Body of pancreas (tissue), 4 donors: ENCODE measurements at regions not wholly inside any gene's neighbourhood (a gene's known extent, or its start where the extent isn't known, plus 50 kb on each side); places are given as distances from the start of the nearest gene placed in this dataset.

ENCODE experiments used
- ATAC-seq: fragments of 150-250 bp; one replicate; pipeline ENCODE4 v1.9.1; 2016
- DNase-seq, 4 donors: peaks; one replicate each; pipeline ENCODE4 v3.0.0-alpha.2; 2019
- H3K27ac ChIP-seq, 4 donors: fragments of 200-600 bp; sonication (generic); 1 replicate in 3 of 4; 2 replicates in 1 of 4; pipeline versions ENCODE4 v1.5.1 to v1.6.1; 2016 to 2019; ENCODE audit warnings: mild to moderate bottlenecking in 1 of 4, mixed read lengths in 1 of 4, moderate library complexity in 1 of 4
- H3K27me3 ChIP-seq, 2 donors: fragments of 200-600 bp; sonication (generic); one replicate each; pipeline ENCODE4 v1.6.0; 2016; ENCODE audit warnings: mild to moderate bottlenecking in 1 of 2
- H3K36me3 ChIP-seq, 2 donors: fragments of 200-600 bp; sonication (generic); replicated peaks in 1 of 2; 2 replicates each; pipeline ENCODE4 v1.5.1; 2016; ENCODE audit warnings: low read depth in 2 of 2; ENCODE audit not compliant: insufficient read depth in 1 of 2
- H3K4me1 ChIP-seq: fragments of 200-600 bp; sonication (generic); one replicate; pipeline ENCODE4 v1.6.0; 2016
- H3K4me3 ChIP-seq, 2 donors: fragments of 200-600 bp; sonication (generic); 1 replicate in 1 of 2; 2 replicates in 1 of 2; pipeline ENCODE4 v1.5.1; 2016 to 2019
- H3K9me3 ChIP-seq, 3 donors: fragments of 200-600 bp; sonication (generic); 1 replicate in 2 of 3; 2 replicates in 1 of 3; pipeline ENCODE4 v1.5.1; 2016
- CTCF ChIP-seq, 7 experiments: fragments of 450-650 bp in 4 of 7; fragments of 200-600 bp in 3 of 7; sonication (generic) in 3 of 7; IDR thresholded peaks; one replicate each; pipeline ENCODE4 v1.5.1; 2016 to 2019; ENCODE audit warnings: antibody characterized with exemption in 7 of 7
- POLR2A ChIP-seq, 3 donors: fragments of 450-650 bp; IDR thresholded peaks; one replicate each; pipeline ENCODE4 v1.6.1; 2016; ENCODE audit warnings: antibody characterized with exemption in 3 of 3, mild to moderate bottlenecking in 2 of 3
- WGBS, 2 donors: methylation state at CpG; one replicate each; pipeline ENCODE4 v1.1.5; 2017; 5-methylcytosine and 5-hydroxymethylcytosine counted together
- intact Hi-C: fragments of 100-400 bp; cut with DNase I; formaldehyde crosslinking; loops from one replicate; pipeline ENCODE4 v1.15.1; 2023

GRCh38 chr9:126088336-126088735 is 238.3 kb upstream of the MVB12B start:
- no peaks in the 10 kb centered on the region for H3K9me3 ChIP-seq
- TF ChIP-seq POLR2A (IDR thresholded peaks at IDR 0.05) (no peak), CTCF (IDR thresholded peaks at IDR 0.05) (no peak)
- H3K4me1 ChIP-seq: no peaks in the 10 kb centered on the region
- H3K27ac ChIP-seq: no peak overlapping the region
- no peak for ATAC-seq
- H3K27me3 ChIP-seq: no peaks in the 10 kb centered on the region
- no peak overlapping the region for H3K4me3 ChIP-seq
- H3K36me3 ChIP-seq: no peaks in the 10 kb centered on the region
- intact Hi-C loops: no loop called here
- no peak for DNase-seq
- 59 to 69% methylated on average over 6 of the region's 6 CpGs for WGBS, 2 donors

DNA sequence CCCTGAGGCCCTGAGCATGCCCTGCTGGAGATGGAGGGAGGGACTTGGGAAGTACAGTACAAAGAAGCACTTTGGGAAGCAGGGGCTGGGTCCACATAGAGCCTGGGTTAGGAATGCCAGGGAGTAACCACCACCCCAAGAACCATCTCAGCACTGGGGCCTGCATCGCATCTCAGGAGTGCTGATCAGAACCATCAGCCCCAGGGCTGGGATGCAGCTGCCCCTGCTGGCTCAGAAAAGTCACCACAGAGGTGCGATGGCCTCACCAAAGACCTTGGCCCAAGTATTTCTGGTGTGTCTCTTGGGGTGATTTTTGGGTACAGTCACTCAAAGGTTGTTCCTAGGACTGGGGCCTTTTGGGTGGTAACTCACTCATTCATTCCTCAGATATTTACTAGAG is 236.8 kb upstream of the MVB12B start:
- no peaks in the 10 kb centered on the region for H3K36me3 ChIP-seq
- ATAC-seq: no peak
- no peak for DNase-seq
- H3K4me3 ChIP-seq: no peak overlapping the region
- intact Hi-C loops: no loop called here
- H3K4me1 ChIP-seq: no peaks in the 10 kb centered on the region
- H3K27ac ChIP-seq: no peak overlapping the region
- H3K9me3 ChIP-seq: no peaks in the 10 kb centered on the region
- TF ChIP-seq POLR2A (IDR thresholded peaks at IDR 0.05): no peak
- no peak for TF ChIP-seq CTCF (IDR thresholded peaks at IDR 0.05)
- 74 to 83% methylated on average over 2 of the region's 2 CpGs for WGBS, 2 donors
- no peaks in the 10 kb centered on the region for H3K27me3 ChIP-seq

DNA sequence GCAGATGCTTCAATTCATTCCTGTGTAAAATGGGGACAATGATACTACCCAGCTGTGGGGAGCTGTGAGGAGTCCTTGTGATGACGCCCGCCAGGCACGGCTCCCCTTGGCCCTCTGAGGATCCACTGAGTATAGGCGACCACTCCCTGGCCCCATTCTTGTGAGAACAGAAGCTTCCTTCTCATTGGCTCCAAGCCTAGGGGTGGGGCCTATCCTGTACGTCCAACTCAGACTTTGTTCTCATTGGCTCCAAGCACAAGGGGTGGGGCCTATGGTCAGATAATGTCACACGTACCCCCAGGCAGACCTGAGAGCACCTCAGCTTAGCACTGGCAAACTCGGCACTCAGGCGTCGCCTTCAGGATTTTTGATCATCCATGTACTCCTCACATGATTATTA is 232.9 kb upstream of the MVB12B start:
- no peaks in the 10 kb centered on the region for H3K9me3 ChIP-seq
- H3K27me3 ChIP-seq: no peaks in the 10 kb centered on the region
- no peak for TF ChIP-seq CTCF (IDR thresholded peaks at IDR 0.05)
- no peak for TF ChIP-seq POLR2A (IDR thresholded peaks at IDR 0.05)
- H3K4me3 ChIP-seq: no peak overlapping the region
- DNase-seq (no peak), ATAC-seq (no peak)
- H3K27ac ChIP-seq: no peak overlapping the region
- no peaks in the 10 kb centered on the region for H3K36me3 ChIP-seq
- intact Hi-C loops: no loop called here
- 65 to 73% methylated on average over 6 to 9 of the region's 9 CpGs for WGBS, 2 donors
- H3K4me1 ChIP-seq: no peaks in the 10 kb centered on the region

- Histone ChIP-seq H3K27ac (no peak overlapping the region), H3K9me3 (no peaks in the 10 kb centered on the region), H3K4me1 (no peaks in the 10 kb centered on the region), H3K4me3 (no peak overlapping the region), H3K36me3 (no peaks in the 10 kb centered on the region), H3K27me3 (no peaks in the 10 kb centered on the region)
- ATAC-seq (no peak), DNase-seq (no peak)
- 78 to 83% methylated on average over 15 to 16 of the region's 16 CpGs for WGBS, 2 donors
- intact Hi-C loops: no loop called here
- no peak for TF ChIP-seq POLR2A (IDR thresholded peaks at IDR 0.05)
- no peak for TF ChIP-seq CTCF (IDR thresholded peaks at IDR 0.05)
These were observed 231.0 kb upstream of the MVB12B start for GRCh38 chr9:126095546-126096190.

DNA sequence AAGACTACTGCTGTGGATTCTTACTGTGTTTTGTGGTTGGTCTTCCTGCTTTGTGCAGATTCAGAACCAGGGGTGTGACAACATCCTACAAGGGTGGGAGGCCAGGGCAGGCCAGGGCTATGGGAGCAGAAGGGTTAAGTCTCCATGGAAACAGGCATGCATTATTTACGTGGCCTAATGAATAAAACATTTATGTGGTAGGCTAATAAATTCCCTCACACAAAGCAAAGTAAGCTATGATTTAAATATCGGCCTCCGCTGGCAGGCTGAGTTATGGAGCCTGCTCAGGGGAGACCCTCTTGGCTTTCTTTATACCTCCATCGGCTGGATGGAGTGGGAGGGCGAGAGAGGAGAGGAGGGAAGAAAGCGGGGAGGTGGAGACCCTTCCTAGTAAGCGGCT is 230.3 kb upstream of the MVB12B start:
- WGBS, 2 donors: 65 to 67% methylated on average over 7 of the region's 7 CpGs
- Histone ChIP-seq H3K4me1 (no peaks in the 10 kb centered on the region), H3K36me3 (no peaks in the 10 kb centered on the region), H3K27ac (no peak overlapping the region), H3K27me3 (no peaks in the 10 kb centered on the region), H3K4me3 (no peak overlapping the region), H3K9me3 (no peaks in the 10 kb centered on the region)
- no peak for ATAC-seq
- TF ChIP-seq CTCF (IDR thresholded peaks at IDR 0.05) (no peak), POLR2A (IDR thresholded peaks at IDR 0.05) (no peak)
- intact Hi-C loops: no loop called here
- no peak for DNase-seq
